RWPE1 (cell line): ENCODE measurements at regions not wholly inside any gene's neighbourhood (a gene's known extent, or its start where the extent isn't known, plus 50 kb on each side); places are given as distances from the start of the nearest gene placed in this dataset.

Experiments
- CTCF ChIA-PET: fragments of 350-600 bp; sonication (Branson Sonifier 250); formaldehyde crosslinking; extraction: SDS; loops from one replicate; lab custom pipeline; 2021; lab: Yijun Ruan, JAX
- POLR2A ChIA-PET: fragments of 400-600 bp; formaldehyde crosslinking; extraction: SDS; loops from one replicate; lab custom pipeline; 2020; ENCODE audit warnings: antibody characterized with exemption; ENCODE audit not compliant: low non-redundant PET; lab: Yijun Ruan, JAX
- DNase-seq: peaks from one replicate; pipeline ENCODE4 v3.0.0; 2012; ENCODE audit warnings: low spot score
- H3K27ac ChIP-seq: fragments of 450-650 bp; 2 replicates; pipeline ENCODE4 v1.5.1; 2017
- CTCF ChIP-seq: fragments of 450-650 bp; conservative IDR thresholded peaks from 2 replicates; pipeline ENCODE4 v1.5.1; 2017; ENCODE audit warnings: low read depth, mild to moderate bottlenecking

DNA sequence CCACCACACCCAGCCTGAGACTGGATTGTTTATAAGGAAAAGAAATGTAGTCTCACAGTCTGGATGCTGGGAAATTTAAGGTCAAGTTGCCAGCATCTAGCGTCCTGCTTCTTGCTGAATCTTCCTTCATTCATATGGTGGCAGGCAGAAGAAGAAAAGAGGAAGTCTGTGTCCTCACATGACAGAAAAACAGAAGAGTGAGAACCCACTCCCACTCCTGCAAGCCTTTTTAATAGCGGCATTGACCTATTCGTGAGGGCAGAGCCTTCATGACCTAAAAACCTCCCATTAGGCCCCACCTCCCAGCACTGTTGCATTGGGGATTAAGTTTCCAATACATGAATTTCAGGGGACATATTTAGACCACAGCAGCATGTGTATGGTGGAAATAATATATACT, 160.8 kb upstream of the BMP2 start:
- no peak for DNase-seq
- ChIA-PET POLR2A (no interaction called here), CTCF (no interaction called here)
- no peak for TF ChIP-seq CTCF
- H3K27ac ChIP-seq = no peak overlapping the region

DNA sequence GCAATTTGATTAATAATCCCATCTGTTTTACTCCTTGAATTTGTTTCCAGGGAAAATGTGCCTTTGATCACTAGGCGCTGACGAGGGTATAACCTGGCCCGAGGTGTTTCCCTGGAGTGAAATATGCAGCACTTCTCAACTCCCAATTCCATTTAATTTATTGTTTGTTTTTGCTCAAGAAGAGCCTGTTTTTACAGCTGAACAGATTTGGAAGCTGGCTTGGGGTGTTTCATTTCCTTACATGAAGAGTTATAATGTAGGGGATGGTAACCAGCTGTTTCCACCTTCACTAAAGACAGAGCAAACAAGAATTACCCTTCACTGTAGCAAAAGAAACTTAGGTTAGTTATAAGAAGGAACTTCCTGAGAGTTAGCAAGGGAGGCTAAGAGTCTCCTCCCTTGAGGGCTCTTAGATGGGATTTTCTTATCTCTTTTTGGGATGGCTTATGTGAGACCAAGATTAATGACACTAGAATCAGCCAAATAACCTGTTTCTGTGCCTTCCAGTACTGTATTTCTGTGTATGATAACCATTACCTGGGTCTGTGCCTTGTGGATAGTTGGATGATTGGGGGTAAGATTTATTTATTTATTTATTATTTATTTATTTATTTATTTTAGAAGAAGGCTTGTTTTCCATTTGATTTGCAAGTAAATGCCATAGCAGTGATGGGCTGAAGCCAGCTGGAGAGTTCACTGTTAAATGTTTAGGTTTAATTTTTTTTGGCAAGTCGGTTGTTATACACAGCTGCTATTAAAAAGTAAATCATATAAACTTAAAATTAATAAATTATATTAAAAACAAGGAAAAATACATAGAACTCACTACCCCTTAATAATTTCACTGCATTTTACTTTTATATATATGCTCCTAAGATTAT, 162.2 kb upstream of the BMP2 start:
- CTCF ChIA-PET = interaction anchor here (0.6 to 0.9 kb wide), 2 partner anchors 8 to 258 kb away, joined by 3 to 4 read pairs; no protein-coding TSS in a partner anchor
- POLR2A ChIA-PET = no interaction called here
- DNase-seq = no peak
- no peak for TF ChIP-seq CTCF
- no peak overlapping the region for H3K27ac ChIP-seq

DNA sequence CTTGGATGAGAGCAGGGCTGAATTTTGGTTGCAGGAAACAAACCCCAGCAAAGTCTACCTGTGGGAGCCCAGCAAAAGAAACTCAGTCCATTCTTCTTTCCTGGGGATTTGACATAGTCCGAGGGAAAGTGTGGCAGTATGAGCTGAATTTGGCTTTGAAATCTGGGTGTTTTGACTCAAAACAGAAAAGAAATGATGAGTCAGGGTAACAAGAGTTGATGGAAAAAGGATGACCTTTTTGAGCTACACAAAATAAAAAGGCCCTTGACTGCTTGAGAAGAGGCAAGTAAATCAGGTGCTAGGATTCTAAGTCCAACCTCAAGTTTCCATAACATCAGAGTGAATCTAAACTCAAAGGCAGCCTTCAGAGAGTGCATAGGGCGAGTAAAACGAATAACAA, 163.3 kb upstream of the BMP2 start:
- H3K27ac ChIP-seq = no peak overlapping the region
- DNase-seq = no peak
- POLR2A ChIA-PET = no interaction called here
- CTCF ChIA-PET = interaction anchor here (0.7 kb wide), 1 partner anchor 1578 kb away, joined by 4 read pairs; no protein-coding TSS in a partner anchor
- TF ChIP-seq CTCF = no peak

DNA sequence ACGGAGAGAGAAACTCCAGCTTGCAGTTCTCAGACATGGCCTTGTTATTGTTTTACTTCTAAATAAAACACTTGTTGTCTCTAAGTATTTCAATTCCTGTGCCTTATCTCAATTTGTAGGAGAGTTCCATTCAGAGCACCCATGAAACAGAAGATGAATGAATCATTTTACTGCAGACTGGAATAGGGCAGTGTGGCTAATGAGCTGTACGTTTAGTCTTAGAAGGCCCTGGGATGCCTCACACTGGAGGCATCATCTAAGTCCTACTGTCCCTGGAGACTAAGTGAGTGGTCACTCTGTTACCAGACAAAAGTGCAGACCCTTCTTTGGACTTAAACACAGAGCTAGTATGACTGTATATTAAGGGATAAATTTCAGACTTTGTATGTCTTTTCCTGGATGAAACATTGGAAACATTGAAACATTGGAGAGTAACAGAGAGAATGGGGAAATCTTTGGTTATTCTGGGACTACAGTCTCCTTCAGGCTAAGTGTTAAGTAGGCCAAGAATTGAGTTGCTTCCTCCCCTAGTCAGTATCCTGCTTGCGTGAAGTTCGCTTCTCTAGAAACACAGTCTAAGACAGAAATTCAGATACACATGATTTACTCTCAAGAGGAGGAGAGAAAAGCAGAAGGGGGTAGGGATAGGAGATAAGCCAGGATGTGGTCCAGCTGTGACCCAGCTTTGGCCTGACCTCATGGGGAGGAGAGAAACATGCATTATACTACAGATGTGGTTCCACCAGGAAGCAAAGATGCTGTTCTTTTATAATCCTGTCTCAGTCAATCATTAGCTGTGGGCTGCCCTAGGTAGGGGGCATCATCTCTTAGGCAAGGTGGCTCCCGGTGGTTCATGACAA, 167.4 kb upstream of the BMP2 start:
- H3K27ac ChIP-seq = no peak overlapping the region
- CTCF ChIA-PET = no interaction called here
- DNase-seq = no peak
- POLR2A ChIA-PET = no interaction called here
- TF ChIP-seq CTCF = no peak

GRCh38 chr20:6595704-6596103, 171.8 kb upstream of the BMP2 start:
- no peak for DNase-seq
- POLR2A ChIA-PET = no interaction called here
- TF ChIP-seq CTCF = no peak
- CTCF ChIA-PET = no interaction called here
- no peak overlapping the region for H3K27ac ChIP-seq

GRCh38 chr20:6590891-6591637, 176.4 kb upstream of the BMP2 start:
- POLR2A ChIA-PET = no interaction called here
- TF ChIP-seq CTCF = no peak
- DNase-seq = peak; percentile 87

More at GRCh38 chr20:6590891-6591637, 176.4 kb upstream of the BMP2 start:
- H3K27ac ChIP-seq = no peak overlapping the region
- CTCF ChIA-PET = no interaction called here
